Hepatocyte (in vitro differentiated cells): ENCODE measurements at regions not wholly inside any gene's neighbourhood (a gene's known extent, or its start where the extent isn't known, plus 50 kb on each side); places are given as distances from the start of the nearest gene placed in this dataset.

Source experiments
- CTCF ChIP-seq: fragments of 200-600 bp; sonication (generic); IDR thresholded peaks from 2 replicates; pipeline ENCODE4 v1.5.1; 2016; ENCODE audit warnings: antibody characterized with exemption, mild to moderate bottlenecking; ENCODE audit not compliant: poor library complexity
- EZH2 ChIP-seq: fragments of 200-600 bp; sonication (generic); IDR thresholded peaks from 2 replicates; pipeline ENCODE4 v1.6.1; 2016; ENCODE audit warnings: antibody characterized with exemption, mild to moderate bottlenecking, borderline replicate concordance

DNA sequence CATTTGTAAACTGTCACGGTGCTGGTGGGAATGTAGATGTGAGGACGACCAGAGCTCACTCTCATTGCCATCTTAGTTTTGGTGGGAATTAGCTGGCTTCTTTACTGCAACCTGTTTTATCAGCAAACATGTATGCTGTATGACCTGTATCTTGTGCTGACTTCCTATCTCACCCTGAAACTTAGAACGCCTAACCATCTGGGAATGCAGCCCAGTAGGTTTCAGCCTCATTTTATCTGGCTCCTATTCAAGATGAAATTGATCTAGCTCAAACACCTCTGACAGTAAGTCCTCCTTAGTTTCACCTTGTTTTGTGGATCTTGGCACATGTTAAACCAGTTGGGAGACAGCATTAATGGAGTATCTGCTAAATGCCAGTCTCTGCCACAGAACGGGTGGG lies 174.6 kb downstream of the HLX start:
- TF ChIP-seq CTCF (no peak), EZH2 (no peak)
